Heart right ventricle (tissue), 16 donors: ENCODE measurements at regions not wholly inside any gene's neighbourhood (a gene's known extent, or its start where the extent isn't known, plus 50 kb on each side); places are given as distances from the start of the nearest gene placed in this dataset.

Experiments used
- ATAC-seq, 8 donors: fragments of 200-7000 bp; cut with Tn5 transposase; one replicate each; pipeline ENCODE4 v1.9.1; 2020; ENCODE audit warnings: mild to moderate bottlenecking in 8 of 8, moderate library complexity in 8 of 8, moderate number of reproducible peaks in 1 of 8
- DNase-seq, 2 donors: peaks; one replicate each; pipeline ENCODE4 v3.0.0-alpha.2; 2020
- H3K27ac ChIP-seq, 10 donors: fragments of 200-600 bp; sonication (generic) in 2 of 10; one replicate each; pipeline versions ENCODE4 v1.5.0 to v1.8.0; 2020 to 2022; ENCODE audit warnings: mild to moderate bottlenecking in 3 of 10
- H3K27me3 ChIP-seq, 7 donors: fragments of 200-600 bp; one replicate each; pipeline ENCODE4 v1.8.0; 2021 to 2022; ENCODE audit warnings: mild to moderate bottlenecking in 2 of 7
- H3K36me3 ChIP-seq, 9 donors: fragments of 200-600 bp; sonication (generic) in 1 of 9; one replicate each; pipeline versions ENCODE4 v1.5.0 to v1.8.0; 2020 to 2022; ENCODE audit warnings: mild to moderate bottlenecking in 2 of 9
- H3K4me1 ChIP-seq, 9 donors: fragments of 200-600 bp; sonication (generic) in 1 of 9; one replicate each; pipeline versions ENCODE4 v1.5.0 to v1.8.0; 2020 to 2022; ENCODE audit warnings: mild to moderate bottlenecking in 4 of 9
- H3K4me3 ChIP-seq, 10 donors: fragments of 200-600 bp; sonication (generic) in 2 of 10; one replicate each; pipeline versions ENCODE4 v1.5.0 to v1.8.0; 2020 to 2022; ENCODE audit warnings: mild to moderate bottlenecking in 7 of 10, moderate library complexity in 2 of 10
- H3K9me3 ChIP-seq, 11 donors: fragments of 200-600 bp in 10 of 11; sonication (generic) in 2 of 11; one replicate each; pipeline versions ENCODE4 v1.5.0 to v1.8.0; 2013 to 2022; ENCODE audit warnings: mild to moderate bottlenecking in 2 of 11, control low read depth in 1 of 11, moderate library complexity in 1 of 11
- WGBS, 2 donors: extraction: QIAGEN DNeasy Blood & Tissue Kit; methylation state at CpG; one replicate each; pipeline ENCODE4 v1.1.7; 2013; ENCODE audit warnings: inconsistent platforms in 1 of 2; 5-methylcytosine and 5-hydroxymethylcytosine counted together
- intact Hi-C, 10 donors: fragments of 100-400 bp; cut with DNase I; formaldehyde crosslinking; loops; one replicate each; pipeline versions ENCODE4 v1.11.1 to v1.14.2; 2022
- TF ChIP-seq, protein P1 (sequence below), 9 donors: fragments of 200-600 bp; sonication (generic) in 2 of 9; IDR thresholded peaks; one replicate each; pipeline versions ENCODE4 v1.5.0 to v1.8.0; 2021 to 2022; ENCODE audit warnings: antibody characterized with exemption in 9 of 9, mild to moderate bottlenecking in 5 of 9, moderate library complexity in 1 of 9
- donor health status: Arrhythmogenic right ventricular cardiomyopathy.
- donor health status: ischemic (EF 13 %, LVEDD 7.1; RV severe dilation, severe dysfunction).
- donor health status: healthy with polysubstance abuse.
- donor health status: DM: no; HTN: yes; CAD: no.
- donor health status: DM: no; HTN: no; CAD: no.
- donor health status: ischemic (EF 25% LVEDD 6.9; RV normal size, moderate dysfunction).
- donor health status: ischemic (EF 25% LVEDD 5.7; RV mildly dilated, moderate dysfunction).
- donor health status: healthy.
- donor health status: DM: yes; HTN: yes; CAD: no.
- donor health status: Ischemic cardiomyopathy.
- donor health status: ischemic (EF 35%, LVEDD 5.7; RV mildly dilated, moderate dysfunction).
- donor health status: nonischemic (EF 11% LVEDD 7.7; RV severe dilation, severe dysfunction).
- donor health status: DM: yes; HTN: yes; CAD: no.
- donor health status: PGD.
- donor health status: ischemic (EF 29% LVEDD 5.4; RV normal size, mild dysfunction).
- donor health status: nonischemic (EF 23%, LVEDD 6.1; RV moderate dilation, normal function).

DNA sequence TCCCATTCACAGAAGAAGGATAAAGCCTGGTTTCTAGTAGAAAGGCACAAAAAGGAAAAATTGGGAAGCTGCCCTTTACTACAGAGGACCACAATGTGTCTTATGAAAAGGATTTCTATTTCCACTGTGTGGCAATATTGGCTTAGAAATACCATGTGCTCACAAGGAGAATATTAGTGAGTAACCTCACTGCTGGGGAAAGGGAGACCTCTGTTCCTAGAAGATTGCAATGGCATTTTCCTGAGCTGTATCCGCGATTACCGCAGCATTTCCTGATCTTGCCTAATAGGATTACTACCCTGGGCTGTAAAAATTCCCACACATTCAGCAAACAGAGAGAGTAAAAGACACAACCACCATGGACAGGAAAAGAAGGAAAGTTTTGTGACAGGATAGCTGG is 308.8 kb upstream of the TECRL start:
- no peak for ATAC-seq
- no peak for DNase-seq
- no peaks in the 10 kb centered on the region for H3K27me3 ChIP-seq
- no peak overlapping the region for H3K4me3 ChIP-seq
- intact Hi-C loops = no loop called here
- TF ChIP-seq, protein P1, sequence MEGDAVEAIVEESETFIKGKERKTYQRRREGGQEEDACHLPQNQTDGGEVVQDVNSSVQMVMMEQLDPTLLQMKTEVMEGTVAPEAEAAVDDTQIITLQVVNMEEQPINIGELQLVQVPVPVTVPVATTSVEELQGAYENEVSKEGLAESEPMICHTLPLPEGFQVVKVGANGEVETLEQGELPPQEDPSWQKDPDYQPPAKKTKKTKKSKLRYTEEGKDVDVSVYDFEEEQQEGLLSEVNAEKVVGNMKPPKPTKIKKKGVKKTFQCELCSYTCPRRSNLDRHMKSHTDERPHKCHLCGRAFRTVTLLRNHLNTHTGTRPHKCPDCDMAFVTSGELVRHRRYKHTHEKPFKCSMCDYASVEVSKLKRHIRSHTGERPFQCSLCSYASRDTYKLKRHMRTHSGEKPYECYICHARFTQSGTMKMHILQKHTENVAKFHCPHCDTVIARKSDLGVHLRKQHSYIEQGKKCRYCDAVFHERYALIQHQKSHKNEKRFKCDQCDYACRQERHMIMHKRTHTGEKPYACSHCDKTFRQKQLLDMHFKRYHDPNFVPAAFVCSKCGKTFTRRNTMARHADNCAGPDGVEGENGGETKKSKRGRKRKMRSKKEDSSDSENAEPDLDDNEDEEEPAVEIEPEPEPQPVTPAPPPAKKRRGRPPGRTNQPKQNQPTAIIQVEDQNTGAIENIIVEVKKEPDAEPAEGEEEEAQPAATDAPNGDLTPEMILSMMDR (IDR thresholded peaks at IDR 0.05) = no peak
- WGBS, 2 donors = 64 to 83% methylated on average over 3 of the region's 3 CpGs
- no peaks in the 10 kb centered on the region for H3K36me3 ChIP-seq
- H3K9me3 ChIP-seq = no peaks in the 10 kb centered on the region
- no peak overlapping the region for H3K27ac ChIP-seq
- no peaks in the 10 kb centered on the region for H3K4me1 ChIP-seq

DNA sequence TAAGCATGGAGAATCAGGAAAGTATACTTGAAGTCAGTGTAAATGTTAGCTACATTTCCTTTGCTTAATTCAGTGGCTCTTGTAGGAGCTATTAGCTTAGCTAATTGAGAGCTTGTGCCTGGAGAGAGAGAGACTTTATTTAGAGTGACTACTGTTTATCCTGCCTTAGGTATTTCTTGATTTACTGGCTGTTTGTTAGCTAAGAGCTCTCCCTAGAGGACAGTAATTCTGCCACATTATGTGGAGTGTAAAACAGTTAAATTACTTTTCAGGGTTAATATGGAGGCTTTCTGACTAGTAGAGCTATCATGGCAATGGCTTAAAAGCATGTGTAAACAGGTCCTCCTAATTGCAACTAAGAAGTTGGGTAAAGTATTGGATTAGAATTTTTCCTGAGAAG is 306.5 kb upstream of the TECRL start:
- no peaks in the 10 kb centered on the region for H3K36me3 ChIP-seq
- H3K4me1 ChIP-seq = no peaks in the 10 kb centered on the region
- no peaks in the 10 kb centered on the region for H3K27me3 ChIP-seq
- TF ChIP-seq, protein P1 (IDR thresholded peaks at IDR 0.05) = no peak
- DNase-seq (no peak), ATAC-seq (no peak)
- H3K9me3 ChIP-seq = no peaks in the 10 kb centered on the region
- H3K4me3 ChIP-seq = no peak overlapping the region
- no peak overlapping the region for H3K27ac ChIP-seq
- intact Hi-C loops = no loop called here

DNA sequence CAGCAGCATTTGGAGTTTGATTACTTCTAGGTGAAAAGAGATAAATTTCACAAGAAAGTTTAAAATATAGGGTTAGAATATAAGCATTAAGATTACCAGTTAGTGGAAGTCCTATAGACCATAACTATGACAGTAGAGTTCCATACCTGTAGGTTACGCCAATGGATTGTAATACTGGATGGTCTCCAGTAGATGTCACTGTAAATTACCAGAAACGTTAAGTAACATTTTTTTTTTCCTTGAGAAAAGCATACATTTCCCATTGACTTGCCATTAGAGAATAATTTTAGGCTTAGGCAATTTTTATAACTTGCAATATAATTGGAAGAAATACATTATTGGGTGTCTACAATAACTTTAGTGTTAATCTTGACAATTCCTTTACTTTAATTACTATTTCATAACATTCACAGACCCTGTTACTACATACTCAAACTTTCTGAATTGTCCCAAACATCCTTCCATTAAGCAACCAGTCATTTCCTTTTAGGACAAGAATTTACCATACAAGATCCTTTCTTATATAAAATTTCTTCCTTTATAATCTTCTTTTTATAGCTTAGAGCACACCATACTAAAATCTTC is 304.1 kb upstream of the TECRL start:
- Histone ChIP-seq H3K27me3 (no peaks in the 10 kb centered on the region), H3K9me3 (no peaks in the 10 kb centered on the region), H3K27ac (no peak overlapping the region), H3K4me1 (no peaks in the 10 kb centered on the region), H3K4me3 (no peak overlapping the region), H3K36me3 (no peaks in the 10 kb centered on the region)
- intact Hi-C loops = no loop called here
- TF ChIP-seq, protein P1 (IDR thresholded peaks at IDR 0.05) = peak in 7 of 9 donors; percentile 25 to 57 (median 45)
- 6 to 13% methylated on average over 2 of the region's 2 CpGs for WGBS, 2 donors
- ATAC-seq (no peak), DNase-seq (no peak)

DNA sequence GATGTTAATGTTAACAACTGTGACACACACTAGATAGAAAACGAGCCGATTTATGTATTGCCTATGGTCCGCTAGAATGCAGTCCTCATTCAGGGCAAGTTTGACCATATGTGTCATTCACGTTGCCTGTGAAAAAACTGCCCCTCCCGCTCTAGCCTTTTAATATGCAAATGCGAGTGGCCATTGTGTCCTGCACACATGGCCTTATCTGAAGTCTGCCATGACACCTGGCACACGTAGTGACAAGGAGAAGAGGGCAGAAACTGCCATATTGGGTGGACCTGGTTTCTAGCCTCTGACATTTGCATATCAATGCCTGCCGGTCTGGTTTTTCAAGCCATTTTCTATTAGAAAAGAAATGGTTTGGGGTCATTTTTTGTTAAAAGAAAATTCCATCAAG is 303.3 kb upstream of the TECRL start:
- Histone ChIP-seq H3K9me3 (no peaks in the 10 kb centered on the region), H3K4me1 (no peaks in the 10 kb centered on the region), H3K4me3 (no peak overlapping the region), H3K27ac (no peak overlapping the region), H3K27me3 (no peaks in the 10 kb centered on the region), H3K36me3 (no peaks in the 10 kb centered on the region)
- WGBS, 2 donors = 70 to 76% methylated on average over 8 of the region's 8 CpGs
- ATAC-seq (no peak), DNase-seq (no peak)
- TF ChIP-seq, protein P1 (IDR thresholded peaks at IDR 0.05) = no peak
- intact Hi-C loops = no loop called here
